Heart right ventricle (tissue), 16 donors: ENCODE measurements at regions not wholly inside any gene's neighbourhood (a gene's known extent, or its start where the extent isn't known, plus 50 kb on each side); places are given as distances from the start of the nearest gene placed in this dataset.

Experiments used
- ATAC-seq, 8 donors: fragments of 200-7000 bp; cut with Tn5 transposase; one replicate each; pipeline ENCODE4 v1.9.1; 2020; ENCODE audit warnings: mild to moderate bottlenecking in 8 of 8, moderate library complexity in 8 of 8, moderate number of reproducible peaks in 1 of 8
- DNase-seq, 2 donors: peaks; one replicate each; pipeline ENCODE4 v3.0.0-alpha.2; 2020
- H3K27ac ChIP-seq, 10 donors: fragments of 200-600 bp; sonication (generic) in 2 of 10; one replicate each; pipeline versions ENCODE4 v1.5.0 to v1.8.0; 2020 to 2022; ENCODE audit warnings: mild to moderate bottlenecking in 3 of 10
- H3K27me3 ChIP-seq, 7 donors: fragments of 200-600 bp; one replicate each; pipeline ENCODE4 v1.8.0; 2021 to 2022; ENCODE audit warnings: mild to moderate bottlenecking in 2 of 7
- H3K36me3 ChIP-seq, 9 donors: fragments of 200-600 bp; sonication (generic) in 1 of 9; one replicate each; pipeline versions ENCODE4 v1.5.0 to v1.8.0; 2020 to 2022; ENCODE audit warnings: mild to moderate bottlenecking in 2 of 9
- H3K4me1 ChIP-seq, 9 donors: fragments of 200-600 bp; sonication (generic) in 1 of 9; one replicate each; pipeline versions ENCODE4 v1.5.0 to v1.8.0; 2020 to 2022; ENCODE audit warnings: mild to moderate bottlenecking in 4 of 9
- H3K4me3 ChIP-seq, 10 donors: fragments of 200-600 bp; sonication (generic) in 2 of 10; one replicate each; pipeline versions ENCODE4 v1.5.0 to v1.8.0; 2020 to 2022; ENCODE audit warnings: mild to moderate bottlenecking in 7 of 10, moderate library complexity in 2 of 10
- H3K9me3 ChIP-seq, 11 donors: fragments of 200-600 bp in 10 of 11; sonication (generic) in 2 of 11; one replicate each; pipeline versions ENCODE4 v1.5.0 to v1.8.0; 2013 to 2022; ENCODE audit warnings: mild to moderate bottlenecking in 2 of 11, control low read depth in 1 of 11, moderate library complexity in 1 of 11
- WGBS, 2 donors: extraction: QIAGEN DNeasy Blood & Tissue Kit; methylation state at CpG; one replicate each; pipeline ENCODE4 v1.1.7; 2013; ENCODE audit warnings: inconsistent platforms in 1 of 2; 5-methylcytosine and 5-hydroxymethylcytosine counted together
- intact Hi-C, 10 donors: fragments of 100-400 bp; cut with DNase I; formaldehyde crosslinking; loops; one replicate each; pipeline versions ENCODE4 v1.11.1 to v1.14.2; 2022
- TF ChIP-seq, protein P1 (sequence below), 9 donors: fragments of 200-600 bp; sonication (generic) in 2 of 9; IDR thresholded peaks; one replicate each; pipeline versions ENCODE4 v1.5.0 to v1.8.0; 2021 to 2022; ENCODE audit warnings: antibody characterized with exemption in 9 of 9, mild to moderate bottlenecking in 5 of 9, moderate library complexity in 1 of 9
- donor health status: Arrhythmogenic right ventricular cardiomyopathy.
- donor health status: ischemic (EF 13 %, LVEDD 7.1; RV severe dilation, severe dysfunction).
- donor health status: healthy with polysubstance abuse.
- donor health status: DM: no; HTN: yes; CAD: no.
- donor health status: DM: no; HTN: no; CAD: no.
- donor health status: ischemic (EF 25% LVEDD 6.9; RV normal size, moderate dysfunction).
- donor health status: ischemic (EF 25% LVEDD 5.7; RV mildly dilated, moderate dysfunction).
- donor health status: healthy.
- donor health status: DM: yes; HTN: yes; CAD: no.
- donor health status: Ischemic cardiomyopathy.
- donor health status: ischemic (EF 35%, LVEDD 5.7; RV mildly dilated, moderate dysfunction).
- donor health status: nonischemic (EF 11% LVEDD 7.7; RV severe dilation, severe dysfunction).
- donor health status: DM: yes; HTN: yes; CAD: no.
- donor health status: PGD.
- donor health status: ischemic (EF 29% LVEDD 5.4; RV normal size, mild dysfunction).
- donor health status: nonischemic (EF 23%, LVEDD 6.1; RV moderate dilation, normal function).

DNA sequence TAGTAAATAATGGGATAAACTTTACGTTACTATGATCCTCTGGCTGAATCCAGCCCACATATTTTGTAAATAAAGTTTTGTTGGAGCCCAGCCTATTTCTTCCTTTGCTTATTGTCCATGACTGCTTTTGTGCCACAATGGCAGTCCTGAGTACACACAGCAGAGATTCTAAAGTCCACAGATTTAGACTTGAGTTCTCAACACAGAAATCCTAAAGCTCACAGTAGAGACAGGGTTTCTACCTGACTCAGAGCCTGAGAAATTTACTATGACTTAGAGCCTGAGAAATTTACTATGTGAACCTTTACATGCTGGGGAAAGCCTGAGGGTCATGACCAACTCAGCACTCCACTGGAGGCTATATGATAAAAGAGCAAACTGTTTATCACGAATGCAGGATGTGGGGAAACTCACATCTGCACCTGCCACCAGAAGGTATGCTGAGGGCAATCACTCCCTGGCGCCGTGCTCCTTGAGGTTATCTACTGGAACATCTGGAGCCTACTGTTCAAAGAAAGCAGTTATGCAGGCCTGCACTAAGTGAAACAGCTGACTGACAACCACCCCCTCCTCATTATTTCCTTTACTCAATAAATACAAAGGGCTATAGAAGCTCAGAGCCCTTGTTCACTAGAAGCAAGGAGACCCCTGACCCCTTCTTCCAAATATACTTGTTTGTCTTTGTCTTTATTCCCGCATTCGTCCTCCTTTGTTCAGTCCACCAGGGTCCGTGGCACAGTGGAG, 52.6 kb upstream of the BICD1 start:
- DNase-seq (no peak), ATAC-seq (no peak)
- H3K4me3 ChIP-seq = no peak overlapping the region
- no peak overlapping the region for H3K27ac ChIP-seq
- H3K27me3 ChIP-seq = no peaks in the 10 kb centered on the region
- 94 to 96% methylated on average over 7 of the region's 7 CpGs for WGBS, 2 donors
- intact Hi-C loops = loop anchor here in 4 of 10 donors (10.0 kb wide), 2 partner anchors 369 to 399 kb away; partner anchors contain the start of gene ETFBKMT (in 2 of the 4)
- H3K9me3 ChIP-seq = peaks cover 0 to 14% (median 0%) of the 10 kb centered on the region in 11 donors
- TF ChIP-seq, protein P1, sequence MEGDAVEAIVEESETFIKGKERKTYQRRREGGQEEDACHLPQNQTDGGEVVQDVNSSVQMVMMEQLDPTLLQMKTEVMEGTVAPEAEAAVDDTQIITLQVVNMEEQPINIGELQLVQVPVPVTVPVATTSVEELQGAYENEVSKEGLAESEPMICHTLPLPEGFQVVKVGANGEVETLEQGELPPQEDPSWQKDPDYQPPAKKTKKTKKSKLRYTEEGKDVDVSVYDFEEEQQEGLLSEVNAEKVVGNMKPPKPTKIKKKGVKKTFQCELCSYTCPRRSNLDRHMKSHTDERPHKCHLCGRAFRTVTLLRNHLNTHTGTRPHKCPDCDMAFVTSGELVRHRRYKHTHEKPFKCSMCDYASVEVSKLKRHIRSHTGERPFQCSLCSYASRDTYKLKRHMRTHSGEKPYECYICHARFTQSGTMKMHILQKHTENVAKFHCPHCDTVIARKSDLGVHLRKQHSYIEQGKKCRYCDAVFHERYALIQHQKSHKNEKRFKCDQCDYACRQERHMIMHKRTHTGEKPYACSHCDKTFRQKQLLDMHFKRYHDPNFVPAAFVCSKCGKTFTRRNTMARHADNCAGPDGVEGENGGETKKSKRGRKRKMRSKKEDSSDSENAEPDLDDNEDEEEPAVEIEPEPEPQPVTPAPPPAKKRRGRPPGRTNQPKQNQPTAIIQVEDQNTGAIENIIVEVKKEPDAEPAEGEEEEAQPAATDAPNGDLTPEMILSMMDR (IDR thresholded peaks at IDR 0.05) = no peak
- peaks cover 0 to 14% (median 4%) of the 10 kb centered on the region in 9 donors for H3K4me1 ChIP-seq
- no peaks in the 10 kb centered on the region for H3K36me3 ChIP-seq
